ENCODE measurements at regions not wholly inside any gene's neighbourhood (a gene's known extent, or its start where the extent isn't known, plus 50 kb on each side); places are given as distances from the start of the nearest gene placed in this dataset.

- H3K27me3 ChIP-seq (ENCODE audit: control insufficient read depth in 1 of 2, insufficient read depth in 2 of 2, low read length in 2 of 2) = no peaks in the 10 kb centered on the region
- in situ Hi-C loops (cut with HindIII; ENCODE audit: extremely low pct_ligation_motif_present, low pct_unique_long_range_greater_than_20kb) = no loop called here
- no peak overlapping the region for H3K4me3 ChIP-seq (replicated peaks in 1 of 3; ENCODE audit: insufficient read depth in 1 of 3, low read depth in 2 of 3, low read length in 3 of 3)
- H2AFZ ChIP-seq (ENCODE audit: low read length) = no peak overlapping the region
- no peak overlapping the region for H3K9ac ChIP-seq (ENCODE audit: insufficient read depth, low read depth, low read length)
- H3K27ac ChIP-seq (ENCODE audit: extremely low read length, insufficient read depth, low read length) = no peak overlapping the region
- ATAC-seq (no peak), DNase-seq (ENCODE audit: low spot score) (no peak), FAIRE-seq (no peak)
- no peak for TF ChIP-seq GTF2F1 (IDR thresholded peaks at IDR 0.05; ENCODE audit: low read length)
- no peak for TF ChIP-seq ZNF576 (CRISPR knock-in tag; IDR thresholded peaks at IDR 0.05)
- no peak for TF ChIP-seq ZNF609 (CRISPR knock-in tag; IDR thresholded peaks at IDR 0.05; ENCODE audit: borderline replicate concordance)
- no peak for TF ChIP-seq TFE3 (CRISPR knock-in tag; IDR thresholded peaks at IDR 0.05)
- TF ChIP-seq ARNT (IDR thresholded peaks at IDR 0.05) = no peak
- TF ChIP-seq ZNF713 (CRISPR knock-in tag; IDR thresholded peaks at IDR 0.05) = no peak
- TF ChIP-seq MED13 (CRISPR knock-in tag; IDR thresholded peaks at IDR 0.05) = no peak
- 0% methylated on average over 2 of the region's 2 CpGs for WGBS (ENCODE audit: low lambda C conversion rate)
- no peak overlapping the region for H3K4me2 ChIP-seq (ENCODE audit: low read depth, low read length)
- intact Hi-C loops (cut with micrococcal nuclease; ENCODE audit: unreplicated experiment) = no loop called here
- no peaks in the 10 kb centered on the region for H4K20me1 ChIP-seq (ENCODE audit: insufficient read depth, low read length)
- H3K4me1 ChIP-seq (ENCODE audit: insufficient read depth, low read length) = no peaks in the 10 kb centered on the region
- H3K9me3 ChIP-seq (ENCODE audit: low read length) = no peaks in the 10 kb centered on the region
- no peaks in the 10 kb centered on the region for H3K36me3 ChIP-seq (replicated peaks in 1 of 2; ENCODE audit: control insufficient read depth in 1 of 2, insufficient read depth in 2 of 2, low read length in 2 of 2)
- H3K79me2 ChIP-seq (ENCODE audit: insufficient read depth, low read length) = no peaks in the 10 kb centered on the region
- ChIA-PET POLR2A (no interaction called here), CTCF (ENCODE audit: low intra/inter-chr PET ratio, low total read pairs) (no interaction called here)
- no TSS peak for BruUV-seq (replicated peaks)
Measured at GRCh38 chrX:80317646-80318045, 102.6 kb upstream of the TENT5D start.
